GM12878 (cell line): ENCODE measurements at regions not wholly inside any gene's neighbourhood (a gene's known extent, or its start where the extent isn't known, plus 50 kb on each side); places are given as distances from the start of the nearest gene placed in this dataset.

Source experiments
- ATAC-seq: fragments of 200-7000 bp; cut with Tn5 transposase; 3 replicates; pipeline ENCODE4 v1.9.1; 2020; ENCODE audit warnings: mild to moderate bottlenecking, moderate library complexity
- BruUV-seq: library from RNA; stranded (reverse); fragments of 400-500 nt; replicated peaks from 2 replicates; lab custom pipeline; 2021; lab: Mats Ljungman, UMichigan
- CTCF ChIA-PET: fragments of 300-600 bp; sonication (Branson Sonifier 250); formaldehyde crosslinking; extraction: SDS; loops from one replicate; lab custom pipeline; 2021; ENCODE audit warnings: inconsistent platforms; lab: Yijun Ruan, JAX
- POLR2A ChIA-PET: fragments of 350-600 bp; formaldehyde crosslinking; extraction: SDS; loops from one replicate; lab custom pipeline; 2021; ENCODE audit warnings: inconsistent platforms; lab: Charles Lee
- RAD21 ChIA-PET: fragments of 300-600 bp; sonication (Branson Sonifier 250); formaldehyde crosslinking; loops from one replicate; lab custom pipeline; 2023; ENCODE audit warnings: antibody characterized with exemption; ENCODE audit not compliant: unreplicated experiment; lab: Charles Lee
- SMC1A ChIA-PET: fragments of 300-600 bp; sonication (Branson Sonifier 250); formaldehyde crosslinking; loops from one replicate; lab custom pipeline; 2023; ENCODE audit not compliant: unreplicated experiment, uncharacterized antibody; lab: Charles Lee
- DNase-seq: peaks from one replicate; pipeline ENCODE4 v3.0.0-alpha.2; 2011; ENCODE audit warnings: low read depth, low spot score
- FAIRE-seq: peaks from 3 replicates; lab custom pipeline; 2011; peaks lifted over from hg19 to GRCh38; lab: Jason Lieb, UNC
- H2AFZ ChIP-seq: 2 replicates; pipeline ENCODE4 v1.6.0; 2011; ENCODE audit warnings: low read depth, low read length, control low read depth; ENCODE audit not compliant: control insufficient read depth
- H3K27ac ChIP-seq: 2 replicates; pipeline ENCODE4 v1.5.1; 2011; ENCODE audit warnings: control low read depth; ENCODE audit not compliant: control insufficient read depth, insufficient read depth
- H3K27me3 ChIP-seq, 2 experiments: replicated peaks in 1 of 2; 2 replicates each; pipeline versions ENCODE4 v1.6.0 to v1.6.1; 2011; ENCODE audit warnings: low read length in 1 of 2; ENCODE audit not compliant: control insufficient read depth in 2 of 2, insufficient read depth in 2 of 2
- H3K36me3 ChIP-seq, 2 experiments: 2 replicates each; pipeline ENCODE4 v1.5.1; 2011; ENCODE audit warnings: low read length in 1 of 2; ENCODE audit not compliant: control insufficient read depth in 2 of 2, insufficient read depth in 2 of 2
- H3K4me1 ChIP-seq: 2 replicates; pipeline ENCODE4 v1.6.1; 2011; ENCODE audit warnings: mild to moderate bottlenecking, low read length, moderate library complexity, mixed read lengths; ENCODE audit not compliant: control insufficient read depth, insufficient read depth
- H3K4me2 ChIP-seq: 2 replicates; pipeline ENCODE4 v1.6.0; 2011; ENCODE audit warnings: control low read depth; ENCODE audit not compliant: control insufficient read depth, insufficient read depth
- H3K4me3 ChIP-seq: fragments of 200-600 bp; sonication (generic); 2 replicates; pipeline ENCODE4 v1.5.1; 2016
- H3K79me2 ChIP-seq: 2 replicates; pipeline ENCODE4 v1.6.0; 2011; ENCODE audit warnings: low read length; ENCODE audit not compliant: control insufficient read depth, insufficient read depth
- H3K9ac ChIP-seq: 2 replicates; pipeline ENCODE4 v1.8.0; 2011; ENCODE audit warnings: low read length, control low read depth, mixed read lengths; ENCODE audit not compliant: control insufficient read depth, insufficient read depth
- H3K9me3 ChIP-seq: replicated peaks from 3 replicates; pipeline ENCODE4 v1.5.1; 2011; ENCODE audit warnings: mild to moderate bottlenecking, low read length; ENCODE audit not compliant: control insufficient read depth, insufficient read depth
- H4K20me1 ChIP-seq: 2 replicates; pipeline ENCODE4 v1.6.0; 2011; ENCODE audit not compliant: control insufficient read depth, insufficient read depth
- CHD4 ChIP-seq: fragments of 200-600 bp; sonication (generic); IDR thresholded peaks from 2 replicates; pipeline ENCODE4 v1.6.1; 2016; ENCODE audit warnings: mild to moderate bottlenecking
- ETV6 ChIP-seq, 2 experiments: fragments of 450-650 bp in 1 of 2; IDR thresholded peaks in 1 of 2; conservative IDR thresholded peaks in 1 of 2; 2 replicates each; pipeline ENCODE4 v1.6.1; 2014; ENCODE audit warnings: antibody characterized with exemption in 1 of 2, borderline replicate concordance in 1 of 2, low read depth in 1 of 2, mild to moderate bottlenecking in 1 of 2, moderate library complexity in 1 of 2
- FOXK2 ChIP-seq: fragments of 450-650 bp; IDR thresholded peaks from 2 replicates; pipeline ENCODE4 v1.6.1; 2017; ENCODE audit warnings: mild to moderate bottlenecking, moderate library complexity
- JUND ChIP-seq: IDR thresholded peaks from 2 replicates; pipeline ENCODE4 v1.6.1; 2012; ENCODE audit warnings: low read depth, mild to moderate bottlenecking, low read length, improper control_type of control experiment, moderate library complexity
- KDM1A ChIP-seq: fragments of 200-600 bp; sonication (generic); IDR thresholded peaks from 2 replicates; pipeline ENCODE4 v1.6.1; 2016; ENCODE audit warnings: borderline replicate concordance
- POLR2A ChIP-seq: IDR thresholded peaks from 2 replicates; pipeline ENCODE4 v1.6.1; 2011; ENCODE audit warnings: low read depth, mild to moderate bottlenecking, low read length
- RCOR1 ChIP-seq: conservative IDR thresholded peaks from 2 replicates; pipeline ENCODE4 v1.6.1; 2012; ENCODE audit warnings: low read depth, low read length, improper control_type of control experiment
- SMARCA5 ChIP-seq: fragments of 450-650 bp; IDR thresholded peaks from 2 replicates; pipeline ENCODE4 v1.6.1; 2017; ENCODE audit warnings: mild to moderate bottlenecking
- SP1 ChIP-seq: IDR thresholded peaks from one replicate; pipeline ENCODE4 v1.6.1; 2011; ENCODE audit warnings: low read depth, low read length
- STAT1 ChIP-seq: fragments of 450-650 bp; conservative IDR thresholded peaks from 2 replicates; pipeline ENCODE4 v1.6.1; 2014; ENCODE audit warnings: antibody characterized with exemption, mild to moderate bottlenecking
- ZNF384 ChIP-seq: IDR thresholded peaks from 2 replicates; pipeline ENCODE4 v1.6.1; 2012; ENCODE audit warnings: low read depth, mild to moderate bottlenecking, low read length, improper control_type of control experiment, borderline replicate concordance
- WGBS: methylation state at CpG from one replicate; pipeline ENCODE4 v1.1.6; 2016; ENCODE audit warnings: low lambda C conversion rate; ENCODE audit not compliant: insufficient replicate concordance, insufficient coverage; ENCODE audit errors: missing lambda C conversion rate; 5-methylcytosine and 5-hydroxymethylcytosine counted together
- in situ Hi-C: fragments of 300-500 bp; cut with MboI; formaldehyde crosslinking; loops from 9 replicates; pipeline ENCODE4 v1.14.3; 2018; ENCODE audit warnings: mixed read lengths
- intact Hi-C: fragments of 100-400 bp; cut with micrococcal nuclease; formaldehyde crosslinking; loops from one replicate; pipeline ENCODE4 v1.14.2; 2022; ENCODE audit not compliant: unreplicated experiment
- TF ChIP-seq, protein P1 (sequence below): fragments of 450-650 bp; IDR thresholded peaks from 2 replicates; pipeline ENCODE4 v1.6.1; 2018; ENCODE audit warnings: borderline replicate concordance, mild to moderate bottlenecking; ENCODE audit not compliant: partially characterized antibody
- TF ChIP-seq, protein P2 (sequence below): IDR thresholded peaks from 2 replicates; pipeline ENCODE4 v1.6.1; 2012; ENCODE audit warnings: low read depth, low read length, improper control_type of control experiment
- TF ChIP-seq, protein P3 (sequence below): fragments of 450-650 bp; IDR thresholded peaks from 2 replicates; pipeline ENCODE4 v1.6.1; 2017; ENCODE audit warnings: mild to moderate bottlenecking, moderate library complexity
- TF ChIP-seq, protein P4 (sequence below): fragments of 450-650 bp; IDR thresholded peaks from 2 replicates; pipeline ENCODE4 v1.6.1; 2017; ENCODE audit warnings: mild to moderate bottlenecking

DNA sequence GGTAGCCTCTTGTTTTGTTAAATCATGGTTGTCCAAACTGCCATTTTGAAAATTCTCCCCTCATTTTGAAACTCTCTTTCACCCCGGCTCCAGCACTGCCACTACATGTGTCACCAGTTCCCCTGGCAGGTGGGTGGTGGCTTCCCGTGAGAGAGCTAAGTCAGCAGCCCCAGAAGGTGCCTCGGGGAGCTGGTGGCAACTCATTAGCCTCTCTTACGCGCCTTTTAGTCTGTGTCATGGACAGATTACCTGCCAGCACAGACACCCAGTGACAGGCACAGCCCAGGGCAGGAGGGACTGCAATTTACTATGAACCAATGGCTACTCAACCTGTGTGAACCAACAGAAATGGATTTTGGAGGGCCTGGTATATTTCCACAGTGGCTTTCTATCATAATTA, 147.1 kb upstream of the SASH1 start (continued):
- no peak for TF ChIP-seq ZNF384
- TF ChIP-seq KDM1A, result no peak
- TF ChIP-seq FOXK2, result no peak
- TF ChIP-seq, all 136 proteins: peak for 0

DNA sequence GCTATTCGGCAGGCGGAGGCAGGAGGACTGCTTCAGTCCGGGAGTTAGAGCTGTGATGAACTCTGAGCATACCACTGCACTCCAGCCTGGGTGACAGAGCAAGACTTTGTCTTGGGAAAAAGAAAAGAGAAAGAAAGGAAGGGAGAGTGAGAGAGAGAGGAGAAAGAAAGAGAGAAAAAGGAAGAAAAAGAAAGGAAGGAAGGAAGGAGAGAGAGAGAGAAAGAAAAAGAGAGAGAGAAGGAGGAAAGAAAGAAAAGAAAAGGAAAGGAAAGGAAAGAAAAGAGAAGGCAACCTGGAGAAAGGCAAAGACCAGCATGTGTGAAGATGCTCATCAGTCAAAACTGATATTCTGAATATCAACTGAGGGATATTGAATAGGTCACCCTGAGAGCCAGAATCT, 143.1 kb upstream of the SASH1 start:
- no peak for FAIRE-seq
- RAD21 ChIA-PET, result no interaction called here

More for the DNA sequence above, 143.1 kb upstream of the SASH1 start:
- intact Hi-C loops (no loop called here), in situ Hi-C loops (no loop called here)
- SMC1A ChIA-PET, result no interaction called here
- Histone ChIP-seq H3K9me3 (peaks cover 2% of the 10 kb centered on the region; the same call in 1 of the 3 replicates), H3K79me2 (no peaks in the 10 kb centered on the region), H3K9ac (no peak overlapping the region), H3K4me1 (no peaks in the 10 kb centered on the region), H3K4me2 (no peak overlapping the region), H3K27ac (no peak overlapping the region), H2AFZ (no peak overlapping the region), H3K36me3 (no peaks in the 10 kb centered on the region), H3K4me3 (no peak overlapping the region), H4K20me1 (no peaks in the 10 kb centered on the region)
- ATAC-seq, result no peak
- POLR2A ChIA-PET, result no interaction called here
- no peak for DNase-seq
- 43% methylated on average over 3 of the region's 3 CpGs for WGBS
- BruUV-seq, result no TSS peak
- TF ChIP-seq ZNF384 (no peak), POLR2A (no peak), SMARCA5 (no peak), SP1 (no peak), JUND (no peak), STAT1 (no peak), RCOR1 (no peak), CHD4 (no peak), ETV6 (conservative IDR thresholded peaks at IDR 0.05 in 1 of 2, IDR thresholded peaks at IDR 0.05 in 1 of 2; ENCODE audit: borderline replicate concordance in 1 of 2, low read depth in 1 of 2) (no peak)
- TF ChIP-seq, protein P1, sequence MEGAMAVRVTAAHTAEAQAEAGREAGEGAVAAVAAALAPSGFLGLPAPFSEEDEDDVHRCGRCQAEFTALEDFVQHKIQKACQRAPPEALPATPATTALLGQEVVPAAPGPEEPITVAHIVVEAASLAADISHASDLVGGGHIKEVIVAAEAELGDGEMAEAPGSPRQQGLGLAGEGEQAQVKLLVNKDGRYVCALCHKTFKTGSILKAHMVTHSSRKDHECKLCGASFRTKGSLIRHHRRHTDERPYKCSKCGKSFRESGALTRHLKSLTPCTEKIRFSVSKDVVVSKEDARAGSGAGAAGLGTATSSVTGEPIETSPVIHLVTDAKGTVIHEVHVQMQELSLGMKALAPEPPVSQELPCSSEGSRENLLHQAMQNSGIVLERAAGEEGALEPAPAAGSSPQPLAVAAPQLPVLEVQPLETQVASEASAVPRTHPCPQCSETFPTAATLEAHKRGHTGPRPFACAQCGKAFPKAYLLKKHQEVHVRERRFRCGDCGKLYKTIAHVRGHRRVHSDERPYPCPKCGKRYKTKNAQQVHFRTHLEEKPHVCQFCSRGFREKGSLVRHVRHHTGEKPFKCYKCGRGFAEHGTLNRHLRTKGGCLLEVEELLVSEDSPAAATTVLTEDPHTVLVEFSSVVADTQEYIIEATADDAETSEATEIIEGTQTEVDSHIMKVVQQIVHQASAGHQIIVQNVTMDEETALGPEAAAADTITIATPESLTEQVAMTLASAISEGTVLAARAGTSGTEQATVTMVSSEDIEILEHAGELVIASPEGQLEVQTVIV, result no peak
- TF ChIP-seq, protein P2, sequence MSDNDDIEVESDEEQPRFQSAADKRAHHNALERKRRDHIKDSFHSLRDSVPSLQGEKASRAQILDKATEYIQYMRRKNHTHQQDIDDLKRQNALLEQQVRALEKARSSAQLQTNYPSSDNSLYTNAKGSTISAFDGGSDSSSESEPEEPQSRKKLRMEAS, result no peak
- TF ChIP-seq, protein P3, sequence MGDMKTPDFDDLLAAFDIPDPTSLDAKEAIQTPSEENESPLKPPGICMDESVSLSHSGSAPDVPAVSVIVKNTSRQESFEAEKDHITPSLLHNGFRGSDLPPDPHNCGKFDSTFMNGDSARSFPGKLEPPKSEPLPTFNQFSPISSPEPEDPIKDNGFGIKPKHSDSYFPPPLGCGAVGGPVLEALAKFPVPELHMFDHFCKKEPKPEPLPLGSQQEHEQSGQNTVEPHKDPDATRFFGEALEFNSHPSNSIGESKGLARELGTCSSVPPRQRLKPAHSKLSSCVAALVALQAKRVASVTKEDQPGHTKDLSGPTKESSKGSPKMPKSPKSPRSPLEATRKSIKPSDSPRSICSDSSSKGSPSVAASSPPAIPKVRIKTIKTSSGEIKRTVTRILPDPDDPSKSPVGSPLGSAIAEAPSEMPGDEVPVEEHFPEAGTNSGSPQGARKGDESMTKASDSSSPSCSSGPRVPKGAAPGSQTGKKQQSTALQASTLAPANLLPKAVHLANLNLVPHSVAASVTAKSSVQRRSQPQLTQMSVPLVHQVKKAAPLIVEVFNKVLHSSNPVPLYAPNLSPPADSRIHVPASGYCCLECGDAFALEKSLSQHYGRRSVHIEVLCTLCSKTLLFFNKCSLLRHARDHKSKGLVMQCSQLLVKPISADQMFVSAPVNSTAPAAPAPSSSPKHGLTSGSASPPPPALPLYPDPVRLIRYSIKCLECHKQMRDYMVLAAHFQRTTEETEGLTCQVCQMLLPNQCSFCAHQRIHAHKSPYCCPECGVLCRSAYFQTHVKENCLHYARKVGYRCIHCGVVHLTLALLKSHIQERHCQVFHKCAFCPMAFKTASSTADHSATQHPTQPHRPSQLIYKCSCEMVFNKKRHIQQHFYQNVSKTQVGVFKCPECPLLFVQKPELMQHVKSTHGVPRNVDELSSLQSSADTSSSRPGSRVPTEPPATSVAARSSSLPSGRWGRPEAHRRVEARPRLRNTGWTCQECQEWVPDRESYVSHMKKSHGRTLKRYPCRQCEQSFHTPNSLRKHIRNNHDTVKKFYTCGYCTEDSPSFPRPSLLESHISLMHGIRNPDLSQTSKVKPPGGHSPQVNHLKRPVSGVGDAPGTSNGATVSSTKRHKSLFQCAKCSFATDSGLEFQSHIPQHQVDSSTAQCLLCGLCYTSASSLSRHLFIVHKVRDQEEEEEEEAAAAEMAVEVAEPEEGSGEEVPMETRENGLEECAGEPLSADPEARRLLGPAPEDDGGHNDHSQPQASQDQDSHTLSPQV, result no peak
- TF ChIP-seq, protein P4, sequence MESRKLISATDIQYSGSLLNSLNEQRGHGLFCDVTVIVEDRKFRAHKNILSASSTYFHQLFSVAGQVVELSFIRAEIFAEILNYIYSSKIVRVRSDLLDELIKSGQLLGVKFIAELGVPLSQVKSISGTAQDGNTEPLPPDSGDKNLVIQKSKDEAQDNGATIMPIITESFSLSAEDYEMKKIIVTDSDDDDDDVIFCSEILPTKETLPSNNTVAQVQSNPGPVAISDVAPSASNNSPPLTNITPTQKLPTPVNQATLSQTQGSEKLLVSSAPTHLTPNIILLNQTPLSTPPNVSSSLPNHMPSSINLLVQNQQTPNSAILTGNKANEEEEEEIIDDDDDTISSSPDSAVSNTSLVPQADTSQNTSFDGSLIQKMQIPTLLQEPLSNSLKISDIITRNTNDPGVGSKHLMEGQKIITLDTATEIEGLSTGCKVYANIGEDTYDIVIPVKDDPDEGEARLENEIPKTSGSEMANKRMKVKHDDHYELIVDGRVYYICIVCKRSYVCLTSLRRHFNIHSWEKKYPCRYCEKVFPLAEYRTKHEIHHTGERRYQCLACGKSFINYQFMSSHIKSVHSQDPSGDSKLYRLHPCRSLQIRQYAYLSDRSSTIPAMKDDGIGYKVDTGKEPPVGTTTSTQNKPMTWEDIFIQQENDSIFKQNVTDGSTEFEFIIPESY, result no peak
- TF ChIP-seq, all 136 proteins: peak for 0
- peaks cover 0 to 3% of the 10 kb centered on the region in 2 experiments; a peak in 2 of 4 replicates for H3K27me3 ChIP-seq
- CTCF ChIA-PET, result interaction anchor here (0.6 kb wide), 1 partner anchor 987 kb away, joined by 3 read pairs; no protein-coding TSS in a partner anchor
